ENCODE measurements at regions not wholly inside any gene's neighbourhood (a gene's known extent, or its start where the extent isn't known, plus 50 kb on each side); places are given as distances from the start of the nearest gene placed in this dataset.

DNA sequence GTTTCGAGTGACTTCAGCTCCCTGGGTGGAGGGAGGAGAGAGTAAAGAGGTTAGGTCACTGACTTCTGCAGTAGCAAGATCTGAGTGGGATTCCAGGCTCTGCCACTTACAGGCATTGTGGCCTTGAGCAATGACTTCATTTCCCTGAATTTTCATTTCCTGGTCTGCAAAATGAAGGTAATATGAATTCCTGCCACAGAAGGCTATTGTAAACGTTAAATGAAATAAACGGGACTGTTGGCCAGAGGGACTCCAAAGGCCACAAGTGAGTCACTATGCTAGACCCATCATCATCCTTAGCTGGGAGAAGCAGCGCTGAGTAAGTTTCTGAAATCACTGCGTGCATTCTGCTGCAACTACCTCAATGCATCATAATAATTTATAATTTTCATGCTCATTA lies 807.8 kb downstream of the AACS start:
- TF ChIP-seq CTCF (conservative IDR thresholded peaks at IDR 0.05; ENCODE audit: low read depth in 2 of 2) (no peak), POLR2AphosphoS5 (IDR thresholded peaks at IDR 0.05; ENCODE audit: low read depth) (no peak), EZH2 (IDR thresholded peaks at IDR 0.05; ENCODE audit: low read depth, unreplicated experiment) (no peak), JUNB (IDR thresholded peaks at IDR 0.05; ENCODE audit: unreplicated experiment) (no peak), CREB1 (CRISPR knock-in tag; IDR thresholded peaks at IDR 0.05; ENCODE audit: low read depth) (no peak), NANOG (IDR thresholded peaks at IDR 0.05; ENCODE audit: borderline replicate concordance) (no peak), EZH2phosphoT487 (IDR thresholded peaks at IDR 0.05; ENCODE audit: unreplicated experiment) (no peak), ZNF331 (CRISPR knock-in tag; IDR thresholded peaks at IDR 0.05; ENCODE audit: low read depth) (no peak), ZNF114 (CRISPR knock-in tag; IDR thresholded peaks at IDR 0.05) (no peak)
- TF ChIP-seq, protein P1, sequence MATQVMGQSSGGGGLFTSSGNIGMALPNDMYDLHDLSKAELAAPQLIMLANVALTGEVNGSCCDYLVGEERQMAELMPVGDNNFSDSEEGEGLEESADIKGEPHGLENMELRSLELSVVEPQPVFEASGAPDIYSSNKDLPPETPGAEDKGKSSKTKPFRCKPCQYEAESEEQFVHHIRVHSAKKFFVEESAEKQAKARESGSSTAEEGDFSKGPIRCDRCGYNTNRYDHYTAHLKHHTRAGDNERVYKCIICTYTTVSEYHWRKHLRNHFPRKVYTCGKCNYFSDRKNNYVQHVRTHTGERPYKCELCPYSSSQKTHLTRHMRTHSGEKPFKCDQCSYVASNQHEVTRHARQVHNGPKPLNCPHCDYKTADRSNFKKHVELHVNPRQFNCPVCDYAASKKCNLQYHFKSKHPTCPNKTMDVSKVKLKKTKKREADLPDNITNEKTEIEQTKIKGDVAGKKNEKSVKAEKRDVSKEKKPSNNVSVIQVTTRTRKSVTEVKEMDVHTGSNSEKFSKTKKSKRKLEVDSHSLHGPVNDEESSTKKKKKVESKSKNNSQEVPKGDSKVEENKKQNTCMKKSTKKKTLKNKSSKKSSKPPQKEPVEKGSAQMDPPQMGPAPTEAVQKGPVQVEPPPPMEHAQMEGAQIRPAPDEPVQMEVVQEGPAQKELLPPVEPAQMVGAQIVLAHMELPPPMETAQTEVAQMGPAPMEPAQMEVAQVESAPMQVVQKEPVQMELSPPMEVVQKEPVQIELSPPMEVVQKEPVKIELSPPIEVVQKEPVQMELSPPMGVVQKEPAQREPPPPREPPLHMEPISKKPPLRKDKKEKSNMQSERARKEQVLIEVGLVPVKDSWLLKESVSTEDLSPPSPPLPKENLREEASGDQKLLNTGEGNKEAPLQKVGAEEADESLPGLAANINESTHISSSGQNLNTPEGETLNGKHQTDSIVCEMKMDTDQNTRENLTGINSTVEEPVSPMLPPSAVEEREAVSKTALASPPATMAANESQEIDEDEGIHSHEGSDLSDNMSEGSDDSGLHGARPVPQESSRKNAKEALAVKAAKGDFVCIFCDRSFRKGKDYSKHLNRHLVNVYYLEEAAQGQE (IDR thresholded peaks at IDR 0.05; ENCODE audit: unreplicated experiment), result no peak
